GM23248 (cell line): ENCODE measurements at regions not wholly inside any gene's neighbourhood (a gene's known extent, or its start where the extent isn't known, plus 50 kb on each side); places are given as distances from the start of the nearest gene placed in this dataset.

Source experiments
- EZH2 ChIP-seq: fragments of 200-600 bp; sonication (generic); IDR thresholded peaks from 2 replicates; pipeline ENCODE4 v1.6.1; 2018; ENCODE audit warnings: antibody characterized with exemption, mild to moderate bottlenecking; ENCODE audit not compliant: insufficient read depth, poor library complexity, severe bottlenecking
- EZH2phosphoT487 ChIP-seq: fragments of 200-600 bp; sonication (generic); IDR thresholded peaks from 2 replicates; pipeline ENCODE4 v1.6.1; 2018; ENCODE audit warnings: antibody characterized with exemption, moderate library complexity, mild to moderate bottlenecking, low read depth; ENCODE audit not compliant: insufficient read depth

- no peak for TF ChIP-seq EZH2
- TF ChIP-seq EZH2phosphoT487 = no peak
Observed at GRCh38 chrX:51242212-51242611, 90.4 kb upstream of the NUDT10 start.
